Right lobe of liver (tissue), 6 donors: ENCODE measurements at regions not wholly inside any gene's neighbourhood (a gene's known extent, or its start where the extent isn't known, plus 50 kb on each side); places are given as distances from the start of the nearest gene placed in this dataset.

Source experiments
- ATAC-seq, 4 donors: fragments of 200-7000 bp; cut with Tn5 transposase; one replicate each; pipeline ENCODE4 v1.9.1; 2020; ENCODE audit warnings: mild to moderate bottlenecking in 4 of 4, moderate library complexity in 4 of 4
- DNase-seq, 3 donors: peaks; one replicate each; pipeline ENCODE4 v3.0.0-alpha.2; 2020
- H3K27ac ChIP-seq, 3 donors: fragments of 200-600 bp; one replicate each; pipeline ENCODE4 v1.8.0; 2022
- H3K27me3 ChIP-seq, 2 donors: fragments of 200-600 bp; one replicate each; pipeline ENCODE4 v1.8.0; 2022
- H3K36me3 ChIP-seq, 4 donors: fragments of 200-600 bp; sonication (generic) in 1 of 4; one replicate each; pipeline versions ENCODE4 v1.5.1 to v1.8.0; 2017 to 2022; ENCODE audit warnings: control low read depth in 1 of 4
- H3K4me1 ChIP-seq, 4 donors: fragments of 200-600 bp; sonication (generic) in 1 of 4; one replicate each; pipeline versions ENCODE4 v1.5.1 to v1.8.0; 2017 to 2022; ENCODE audit warnings: control low read depth in 1 of 4
- H3K4me3 ChIP-seq, 3 donors: fragments of 200-600 bp; one replicate each; pipeline ENCODE4 v1.8.0; 2022
- H3K9me3 ChIP-seq, 4 donors: fragments of 200-600 bp; sonication (generic) in 1 of 4; one replicate each; pipeline versions ENCODE4 v1.5.1 to v1.8.0; 2017 to 2022; ENCODE audit warnings: control low read depth in 1 of 4
- CTCF ChIP-seq, 4 donors: fragments of 200-600 bp in 3 of 4; fragments of 450-650 bp in 1 of 4; IDR thresholded peaks; one replicate each; pipeline versions ENCODE4 v1.5.1 to v1.8.0; 2016 to 2022; ENCODE audit warnings: antibody characterized with exemption in 4 of 4, mild to moderate bottlenecking in 2 of 4
- POLR2A ChIP-seq: fragments of 450-650 bp; IDR thresholded peaks from one replicate; pipeline ENCODE4 v1.6.1; 2017; ENCODE audit warnings: antibody characterized with exemption, mild to moderate bottlenecking
- WGBS: methylation state at CpG from one replicate; pipeline ENCODE4 v1.1.6; 2018; ENCODE audit warnings: low coverage, low lambda C conversion rate; ENCODE audit not compliant: insufficient coverage; ENCODE audit errors: missing lambda C conversion rate; 5-methylcytosine and 5-hydroxymethylcytosine counted together
- intact Hi-C, 2 donors: fragments of 100-400 bp; cut with DNase I; formaldehyde crosslinking; loops; one replicate each; pipeline versions ENCODE4 v1.11.2 to v1.14.1; 2022
- donor health status: DM: no; HTN: yes; CAD: no.
- donor health status: DM: no; HTN: no; CAD: no.
- donor health status: DM: no; HTN: no; CAD: no.
- donor health status: DM: no; HTN: yes; CAD: no.
- donor health status: DM: no; HTN: yes; CAD: no.

GRCh38 chr10:108496106-108496505 lies 1331.6 kb upstream of the SORCS1 start:
- Histone ChIP-seq H3K36me3 (no peaks in the 10 kb centered on the region), H3K9me3 (no peaks in the 10 kb centered on the region), H3K4me3 (no peak overlapping the region), H3K27ac (no peak overlapping the region), H3K27me3 (no peaks in the 10 kb centered on the region), H3K4me1 (peaks cover 0 to 3% (median 0%) of the 10 kb centered on the region in 4 donors)
- TF ChIP-seq CTCF (IDR thresholded peaks at IDR 0.05) (no peak), POLR2A (no peak)
- intact Hi-C loops = no loop called here
- ATAC-seq = no peak
- no peak for DNase-seq

- no peaks in the 10 kb centered on the region for H3K36me3 ChIP-seq
- H3K4me3 ChIP-seq = no peak overlapping the region
- no peak for ATAC-seq
- H3K4me1 ChIP-seq = peaks cover 0 to 3% (median 0%) of the 10 kb centered on the region in 4 donors
- intact Hi-C loops = no loop called here
- no peaks in the 10 kb centered on the region for H3K9me3 ChIP-seq
- TF ChIP-seq CTCF (IDR thresholded peaks at IDR 0.05) (no peak), POLR2A (no peak)
- no peaks in the 10 kb centered on the region for H3K27me3 ChIP-seq
- no peak overlapping the region for H3K27ac ChIP-seq
- 7% methylated on average over 1 of the region's 1 CpG for WGBS
- DNase-seq = no peak
These were observed 1326.4 kb upstream of the SORCS1 start for GRCh38 chr10:108490944-108491343.

- intact Hi-C loops = no loop called here
- peaks cover 0 to 4% (median 0%) of the 10 kb centered on the region in 4 donors for H3K4me1 ChIP-seq
- DNase-seq = no peak
- H3K36me3 ChIP-seq = no peaks in the 10 kb centered on the region
- no peaks in the 10 kb centered on the region for H3K9me3 ChIP-seq
- TF ChIP-seq CTCF (IDR thresholded peaks at IDR 0.05) = no peak
- TF ChIP-seq POLR2A = no peak
- 100% methylated on average over 1 of the region's 1 CpG for WGBS
- no peak for ATAC-seq
- no peak overlapping the region for H3K4me3 ChIP-seq
- H3K27me3 ChIP-seq = no peaks in the 10 kb centered on the region
- H3K27ac ChIP-seq = no peak overlapping the region
These were observed 1306.9 kb upstream of the SORCS1 start for GRCh38 chr10:108471420-108471819.

- WGBS = 67% methylated on average over 3 of the region's 3 CpGs
- no peak for DNase-seq
- Histone ChIP-seq H3K27ac (no peak overlapping the region), H3K27me3 (no peaks in the 10 kb centered on the region), H3K4me1 (peaks cover 0 to 12% (median 0%) of the 10 kb centered on the region in 4 donors), H3K9me3 (no peaks in the 10 kb centered on the region), H3K36me3 (no peaks in the 10 kb centered on the region), H3K4me3 (no peak overlapping the region)
- intact Hi-C loops = no loop called here
- no peak for TF ChIP-seq POLR2A
- TF ChIP-seq CTCF (IDR thresholded peaks at IDR 0.05) = no peak
- ATAC-seq = no peak
These were observed 1305.4 kb upstream of the SORCS1 start for GRCh38 chr10:108469940-108470339.
